Trophoblast cell (in vitro differentiated cells and primary cell): ENCODE measurements at regions not wholly inside any gene's neighbourhood (a gene's known extent, or its start where the extent isn't known, plus 50 kb on each side); places are given as distances from the start of the nearest gene placed in this dataset.

Source experiments
- DNase-seq, 2 donors: peaks; one replicate each; pipeline ENCODE4 v3.0.0-alpha.2; 2016
- H2AFZ ChIP-seq: 2 replicates; pipeline ENCODE4 v1.6.1; 2013; ENCODE audit warnings: low read length, moderate library complexity, mild to moderate bottlenecking; ENCODE audit not compliant: insufficient read depth, poor library complexity
- H2AK5ac ChIP-seq: 2 replicates; pipeline ENCODE4 v1.6.1; 2013; ENCODE audit warnings: mild to moderate bottlenecking, low read length
- H2BK120ac ChIP-seq: 2 replicates; pipeline ENCODE4 v1.6.1; 2013; ENCODE audit warnings: low read length, mild to moderate bottlenecking, moderate library complexity; ENCODE audit not compliant: insufficient read depth, poor library complexity
- H2BK12ac ChIP-seq: 2 replicates; pipeline ENCODE4 v1.6.1; 2013; ENCODE audit warnings: mild to moderate bottlenecking, low read length, moderate library complexity
- H2BK5ac ChIP-seq: 2 replicates; pipeline ENCODE4 v1.6.1; 2013; ENCODE audit warnings: low read length, low read depth, moderate library complexity, mild to moderate bottlenecking; ENCODE audit not compliant: poor library complexity
- H3K14ac ChIP-seq: 2 replicates; pipeline ENCODE4 v1.6.1; 2013; ENCODE audit warnings: mild to moderate bottlenecking, low read length
- H3K18ac ChIP-seq: 2 replicates; pipeline ENCODE4 v1.6.1; 2013; ENCODE audit warnings: mild to moderate bottlenecking, low read length
- H3K23ac ChIP-seq: 2 replicates; pipeline ENCODE4 v1.6.1; 2013; ENCODE audit warnings: low read length
- H3K27ac ChIP-seq: 2 replicates; pipeline ENCODE4 v1.5.1; 2013; ENCODE audit warnings: low read depth, mild to moderate bottlenecking, inconsistent platforms, low read length, moderate library complexity
- H3K27me3 ChIP-seq: 2 replicates; pipeline ENCODE4 v1.6.1; 2013; ENCODE audit warnings: inconsistent platforms, mild to moderate bottlenecking, low read length, moderate library complexity; ENCODE audit not compliant: insufficient read depth
- H3K36me3 ChIP-seq, 2 experiments: 1 replicate in 1 of 2; 2 replicates in 1 of 2; pipeline ENCODE4 v1.6.1; 2013; ENCODE audit warnings: low read length in 2 of 2, mild to moderate bottlenecking in 2 of 2, moderate library complexity in 1 of 2; ENCODE audit not compliant: insufficient read depth in 2 of 2, control insufficient read depth in 1 of 2
- H3K4ac ChIP-seq: 2 replicates; pipeline ENCODE4 v1.6.1; 2013; ENCODE audit warnings: low read depth, mild to moderate bottlenecking, low read length, moderate library complexity
- H3K4me1 ChIP-seq, 2 experiments: 1 replicate in 1 of 2; 2 replicates in 1 of 2; pipeline ENCODE4 v1.6.1; 2013; ENCODE audit warnings: low read length in 2 of 2, mild to moderate bottlenecking in 2 of 2, moderate library complexity in 1 of 2; ENCODE audit not compliant: insufficient read depth in 2 of 2, control insufficient read depth in 1 of 2
- H3K4me2 ChIP-seq: 2 replicates; pipeline ENCODE4 v1.6.1; 2013; ENCODE audit warnings: inconsistent platforms, mild to moderate bottlenecking, low read length, moderate library complexity
- H3K4me3 ChIP-seq: 2 replicates; pipeline ENCODE4 v1.5.1; 2013; ENCODE audit warnings: mild to moderate bottlenecking, low read depth, low read length, inconsistent platforms
- H3K79me1 ChIP-seq: one replicate; pipeline ENCODE4 v1.6.1; 2013; ENCODE audit warnings: low read length
- H3K79me2 ChIP-seq: 2 replicates; pipeline ENCODE4 v1.6.1; 2013; ENCODE audit warnings: low read length, mild to moderate bottlenecking; ENCODE audit not compliant: control insufficient read depth, insufficient read depth, poor library complexity
- H3K9ac ChIP-seq: 2 replicates; pipeline ENCODE4 v1.6.1; 2013; ENCODE audit warnings: mild to moderate bottlenecking, low read length
- H3K9me3 ChIP-seq: 2 replicates; pipeline ENCODE4 v1.6.1; 2013; ENCODE audit warnings: low read depth, mild to moderate bottlenecking, control low read depth, inconsistent platforms, low read length; ENCODE audit not compliant: insufficient read depth
- H4K12ac ChIP-seq: 2 replicates; pipeline ENCODE4 v1.6.1; 2013; ENCODE audit warnings: low read depth, mild to moderate bottlenecking, low read length, moderate library complexity
- H4K8ac ChIP-seq: 2 replicates; pipeline ENCODE4 v1.6.1; 2013; ENCODE audit warnings: low read depth, mild to moderate bottlenecking, low read length, moderate library complexity
- H4K91ac ChIP-seq: one replicate; pipeline ENCODE4 v1.6.1; 2013; ENCODE audit warnings: low read depth, mild to moderate bottlenecking, low read length, moderate library complexity
- WGBS: extraction: QIAGEN DNeasy Blood & Tissue Kit; methylation state at CpG from one replicate; pipeline ENCODE4 v1.1.7; 2013; ENCODE audit warnings: missing lambda C conversion rate; ENCODE audit not compliant: insufficient read length, insufficient coverage; ENCODE audit errors: extremely low coverage; 5-methylcytosine and 5-hydroxymethylcytosine counted together

- Histone ChIP-seq H4K91ac (no peak overlapping the region), H3K4ac (no peak overlapping the region), H3K4me3 (no peak overlapping the region), H2BK120ac (no peak overlapping the region), H2AK5ac (no peak overlapping the region), H2BK12ac (no peak overlapping the region), H3K23ac (no peak overlapping the region), H3K18ac (no peak overlapping the region), H3K27ac (no peak overlapping the region), H3K4me2 (no peak overlapping the region), H3K27me3 (no peaks in the 10 kb centered on the region), H2AFZ (no peak overlapping the region), H3K36me3 (no peaks in the 10 kb centered on the region), H3K79me2 (no peaks in the 10 kb centered on the region), H3K9ac (no peak overlapping the region), H3K79me1 (no peaks in the 10 kb centered on the region), H4K12ac (no peak overlapping the region), H2BK5ac (no peak overlapping the region), H4K8ac (no peak overlapping the region), H3K4me1 (no peaks in the 10 kb centered on the region), H3K9me3 (no peaks in the 10 kb centered on the region), H3K14ac (no peak overlapping the region)
- DNase-seq = no peak
These were observed 50.8 kb upstream of the PHYHIPL start for GRCh38 chr10:59125666-59126065.

- no peak overlapping the region for H3K18ac ChIP-seq
- no peak overlapping the region for H3K23ac ChIP-seq
- no peaks in the 10 kb centered on the region for H3K9me3 ChIP-seq
- H4K91ac ChIP-seq = no peak overlapping the region
- H3K79me1 ChIP-seq = no peaks in the 10 kb centered on the region
- H2BK120ac ChIP-seq = no peak overlapping the region
- H2BK5ac ChIP-seq = no peak overlapping the region
- no peak overlapping the region for H3K4me3 ChIP-seq
- no peaks in the 10 kb centered on the region for H3K4me1 ChIP-seq
- no peak overlapping the region for H4K8ac ChIP-seq
- H3K4me2 ChIP-seq = no peak overlapping the region
- H3K36me3 ChIP-seq = no peaks in the 10 kb centered on the region
- no peaks in the 10 kb centered on the region for H3K27me3 ChIP-seq
- H3K79me2 ChIP-seq = no peaks in the 10 kb centered on the region
- H3K9ac ChIP-seq = no peak overlapping the region
- no CpG with 5 or more reads among the region's 3 CpGs for WGBS
- H3K14ac ChIP-seq = peak overlapping the region; percentile 8
- no peak overlapping the region for H2AK5ac ChIP-seq
- no peak for DNase-seq
- H2BK12ac ChIP-seq = no peak overlapping the region
- no peak overlapping the region for H4K12ac ChIP-seq
- no peak overlapping the region for H3K4ac ChIP-seq
- H2AFZ ChIP-seq = no peak overlapping the region
- H3K27ac ChIP-seq = peak overlapping the region; percentile 10
These were observed 50.2 kb upstream of the PHYHIPL start for GRCh38 chr10:59126261-59126660.
